ENCODE measurements at regions not wholly inside any gene's neighbourhood (a gene's known extent, or its start where the extent isn't known, plus 50 kb on each side); places are given as distances from the start of the nearest gene placed in this dataset.

DNA sequence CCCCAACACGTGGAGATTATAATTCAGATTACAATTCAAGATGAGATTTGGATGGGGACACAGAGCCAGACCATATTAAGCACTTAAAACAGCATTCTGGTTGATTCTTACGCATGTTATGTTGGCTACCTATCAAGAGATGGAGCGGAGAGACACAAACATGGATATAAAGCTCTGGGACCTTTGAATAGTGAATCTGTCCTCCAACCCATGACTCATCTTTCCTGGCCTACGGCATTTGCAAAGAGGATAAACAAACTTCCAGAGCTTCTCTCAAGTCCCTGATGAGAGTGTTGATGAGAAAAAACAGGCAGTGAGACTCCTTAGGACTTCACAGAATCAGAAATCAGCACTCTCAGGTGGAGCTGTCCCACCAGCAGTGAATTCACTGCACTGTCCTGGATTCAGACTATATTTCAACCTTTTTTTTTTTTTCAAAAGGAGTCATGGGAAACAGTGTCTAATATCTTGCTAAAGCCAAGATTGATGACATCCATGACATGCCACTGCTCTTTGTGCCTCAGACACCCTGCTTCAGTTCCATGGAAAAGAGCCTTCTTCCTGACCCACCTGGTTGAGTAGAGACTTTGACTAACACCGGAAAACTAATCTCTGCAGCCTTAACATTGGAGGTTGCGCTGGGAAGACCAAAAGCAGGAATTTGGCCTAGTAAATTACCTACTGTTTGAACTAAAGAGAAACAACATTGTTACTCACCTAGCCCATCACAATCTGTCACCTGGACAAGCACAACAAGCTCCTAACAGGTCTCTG lies 62.1 kb upstream of the NPAS2 start:
- TF ChIP-seq YY1 (IDR thresholded peaks at IDR 0.05; ENCODE audit: insufficient read depth, insufficient read length) (no peak), ZNF274 (IDR thresholded peaks at IDR 0.05; ENCODE audit: low read depth, low read length) (no peak)

All from NT2/D1 (cell line).